GM21515 (cell line): ENCODE measurements at regions not wholly inside any gene's neighbourhood (a gene's known extent, or its start where the extent isn't known, plus 50 kb on each side); places are given as distances from the start of the nearest gene placed in this dataset.
"Not testable (repeated sequence)": the region's sequence is repeated elsewhere in the genome, so short reads cannot be mapped to it uniquely, and the experiment has no call there.

Source experiments
- ATAC-seq: cut with Tn5 transposase; IDR thresholded peaks from one replicate; pipeline ENCODE4 v1.9.1; 2021; ENCODE audit not compliant: unreplicated experiment

DNA sequence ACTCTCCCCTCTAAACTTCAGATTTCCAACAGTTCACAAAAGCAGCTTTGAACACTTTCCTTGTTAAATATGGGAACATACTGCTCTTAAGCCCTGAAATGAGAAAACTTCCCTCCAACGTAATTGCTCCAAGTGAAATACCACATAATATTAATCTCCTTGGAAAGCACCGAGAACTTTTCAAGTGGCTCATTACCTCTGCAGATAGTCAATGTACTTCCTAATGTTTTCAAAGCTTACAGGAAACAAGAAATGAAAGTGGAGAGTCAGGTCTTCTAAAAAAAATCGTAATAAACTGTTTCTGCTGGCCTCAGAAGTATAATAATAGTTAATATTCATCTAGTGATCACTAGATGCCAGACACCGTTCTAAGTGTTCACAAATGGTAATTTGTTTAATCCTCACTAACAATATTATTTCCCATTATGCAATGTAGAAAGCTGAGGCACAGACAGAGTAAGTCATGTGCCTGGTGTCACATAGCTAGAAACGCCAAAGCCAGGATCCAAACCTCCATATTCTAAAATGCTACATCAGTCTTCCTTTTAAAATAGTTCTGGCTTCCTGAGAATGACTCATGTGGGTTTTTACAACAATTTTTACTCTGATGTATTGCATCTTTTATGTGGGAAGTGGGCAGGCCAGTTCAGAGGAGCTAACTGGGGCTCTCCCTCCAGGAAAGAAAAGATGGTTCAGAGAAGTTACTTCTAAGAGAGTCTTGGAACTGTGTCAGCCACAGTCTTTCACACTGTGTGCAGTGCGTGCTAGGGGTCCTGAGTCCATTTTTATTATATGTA lies 177.2 kb downstream of the PLPPR4 start:
- no peak for ATAC-seq

DNA sequence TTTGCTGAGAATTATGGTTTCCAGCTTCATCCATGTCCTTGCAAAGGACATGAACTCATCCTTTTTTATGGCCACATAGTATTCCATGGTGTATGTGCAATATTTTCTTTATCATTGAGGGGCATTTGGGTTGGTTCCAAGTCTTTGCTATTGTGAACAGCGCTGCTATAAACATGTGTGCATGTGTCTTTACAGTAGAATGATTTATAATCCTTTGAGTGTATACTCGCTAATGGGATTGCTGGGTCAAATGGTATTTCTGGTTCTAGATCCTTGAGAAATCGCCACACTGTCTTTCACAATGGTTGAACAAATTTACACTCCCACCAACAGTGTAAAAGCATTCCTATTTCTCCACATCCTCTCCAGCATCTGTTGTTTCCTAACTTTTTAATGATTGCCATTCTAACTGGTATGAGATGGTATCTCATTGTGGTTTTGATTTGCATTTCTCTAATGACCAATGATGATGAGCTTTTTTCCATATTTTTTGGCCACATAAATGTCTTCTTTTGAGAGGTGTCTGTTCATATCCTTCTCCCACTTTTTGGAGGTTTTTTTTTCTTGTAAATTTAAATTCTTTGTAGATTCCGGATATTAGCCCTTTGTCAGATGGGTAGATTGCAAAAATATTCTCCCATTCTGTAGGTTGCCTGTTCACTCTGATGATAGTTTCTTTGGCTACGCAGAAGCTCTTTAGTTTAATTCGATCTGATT lies 180.1 kb downstream of the PLPPR4 start:
- ATAC-seq: not testable (repeated sequence)

DNA sequence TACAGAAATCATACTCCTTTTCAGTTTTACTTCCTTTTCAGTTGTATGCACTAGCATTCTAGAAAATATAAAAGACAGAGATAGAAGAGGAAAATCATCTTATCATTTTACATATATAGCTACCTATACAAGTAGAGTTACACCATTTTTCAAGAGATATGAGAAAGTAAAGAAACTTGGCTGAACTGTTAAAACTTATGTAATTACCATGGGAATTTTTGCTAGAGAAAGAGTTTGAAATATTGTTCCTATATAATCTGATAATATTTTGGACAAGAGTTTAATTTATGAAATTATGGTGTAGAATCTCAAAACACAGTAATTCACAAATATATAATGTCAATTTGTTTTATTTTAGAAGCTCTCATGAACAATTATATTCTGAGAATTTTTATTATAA lies 180.8 kb downstream of the PLPPR4 start:
- no peak for ATAC-seq

DNA sequence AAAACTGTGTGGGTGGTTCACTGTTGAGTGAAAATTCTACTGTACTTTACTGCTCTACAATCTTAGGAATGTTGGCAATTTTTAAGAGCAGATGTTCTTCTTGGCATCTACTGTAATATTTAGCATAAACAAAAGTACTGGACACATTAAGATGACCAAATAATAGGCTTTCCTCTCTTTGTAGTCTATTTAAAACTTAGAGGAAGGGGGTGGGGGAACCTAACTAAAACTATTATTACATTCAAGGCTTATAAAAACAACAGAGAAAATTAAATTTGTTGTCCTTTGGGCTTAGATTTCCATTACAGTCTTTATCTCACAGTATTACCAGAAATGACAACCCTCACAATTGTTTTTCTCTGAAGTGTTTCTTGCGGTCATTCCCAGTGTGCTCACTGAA lies 181.2 kb downstream of the PLPPR4 start:
- no peak for ATAC-seq

DNA sequence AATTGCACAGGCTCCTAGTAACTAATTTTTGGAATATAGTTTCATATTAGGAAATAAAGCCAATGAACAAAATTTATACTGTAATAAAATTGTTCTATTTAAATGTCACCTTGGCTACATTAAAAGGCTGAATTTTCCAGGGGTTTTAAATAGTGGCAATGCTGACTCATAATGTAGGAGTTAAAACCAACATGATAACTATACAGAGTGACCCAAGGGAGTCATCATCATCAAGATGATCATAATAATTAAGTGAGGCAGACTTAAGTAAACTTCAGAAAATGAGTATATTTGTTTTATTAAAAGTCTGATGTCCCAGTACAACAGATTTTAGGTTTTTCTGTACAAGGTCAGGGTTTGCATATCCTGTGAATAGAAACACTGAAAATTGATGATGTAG lies 183.4 kb downstream of the PLPPR4 start:
- ATAC-seq: no peak

DNA sequence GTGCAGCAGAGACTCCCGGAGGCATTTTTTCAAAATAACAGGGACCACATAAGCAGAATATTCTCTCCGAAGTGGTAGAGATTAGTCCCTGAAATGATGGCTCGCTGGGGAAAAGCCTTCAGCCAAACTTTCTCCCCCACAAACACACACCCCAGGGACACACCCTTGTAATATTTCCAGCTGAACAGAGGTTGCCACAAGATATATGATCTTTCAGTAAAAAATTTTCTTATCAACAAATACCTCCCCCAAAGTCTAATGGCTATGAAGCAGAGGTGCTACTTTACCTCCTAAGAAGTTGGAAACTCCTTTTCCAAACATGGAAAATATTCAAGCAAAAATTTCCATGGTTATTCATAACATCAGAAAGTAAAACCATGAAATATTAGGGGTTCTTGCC lies 190.2 kb upstream of the PALMD start:
- ATAC-seq: no peak

DNA sequence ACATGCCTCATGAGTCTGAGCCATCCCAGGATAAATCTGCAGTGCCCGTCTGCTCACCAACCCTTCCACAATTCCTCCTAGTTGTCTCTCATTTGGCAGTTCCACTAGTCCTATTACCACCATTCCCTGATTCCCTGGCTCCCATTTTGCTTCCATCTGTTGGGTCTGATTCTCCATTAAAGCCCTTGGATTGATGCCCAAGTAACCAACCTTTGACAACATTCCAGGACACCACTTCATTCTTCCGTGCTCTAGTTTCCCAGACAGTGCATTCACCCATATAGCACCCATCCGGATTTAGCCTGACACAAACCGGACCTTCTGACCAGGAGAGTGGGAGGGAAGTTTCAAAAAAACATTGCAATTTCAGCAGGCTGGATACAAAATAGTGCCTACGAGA lies 189.4 kb upstream of the PALMD start:
- ATAC-seq: no peak

DNA sequence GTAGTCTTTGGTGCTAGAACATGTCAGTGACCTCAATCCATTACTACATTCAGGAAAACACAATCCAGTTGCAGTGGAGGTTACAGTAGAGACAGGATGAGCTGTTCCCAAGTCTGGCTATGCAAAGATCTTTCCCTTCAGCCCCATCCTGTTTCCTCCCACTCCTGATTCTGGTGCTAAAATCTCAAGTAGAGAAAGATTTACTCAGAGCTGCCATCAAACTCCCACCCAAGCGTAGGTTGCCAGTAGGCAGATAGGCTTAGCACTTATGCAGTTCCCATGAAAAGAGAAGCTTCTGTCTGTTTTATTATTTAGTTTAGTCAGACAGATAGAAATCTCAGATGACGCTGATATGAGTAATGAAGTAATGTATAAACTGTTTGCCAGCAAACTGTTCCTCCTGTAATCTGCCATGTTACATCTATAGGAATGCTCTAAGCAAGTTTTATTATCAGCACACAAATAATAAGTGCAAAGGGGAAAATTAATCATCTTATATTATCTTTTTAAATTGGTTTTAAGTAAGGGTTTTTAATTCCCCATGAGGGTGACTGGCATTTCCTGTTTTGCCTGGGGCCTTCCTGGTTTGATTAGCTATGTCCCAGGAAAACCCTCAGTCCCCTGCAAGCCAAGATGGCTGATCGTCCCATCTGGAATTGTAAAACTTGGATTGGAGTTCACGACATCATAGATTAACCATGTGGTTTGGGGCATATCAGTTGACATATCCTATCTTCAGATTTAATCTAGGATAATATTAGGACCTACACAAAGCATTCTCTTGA lies 188.3 kb upstream of the PALMD start:
- ATAC-seq: no peak

DNA sequence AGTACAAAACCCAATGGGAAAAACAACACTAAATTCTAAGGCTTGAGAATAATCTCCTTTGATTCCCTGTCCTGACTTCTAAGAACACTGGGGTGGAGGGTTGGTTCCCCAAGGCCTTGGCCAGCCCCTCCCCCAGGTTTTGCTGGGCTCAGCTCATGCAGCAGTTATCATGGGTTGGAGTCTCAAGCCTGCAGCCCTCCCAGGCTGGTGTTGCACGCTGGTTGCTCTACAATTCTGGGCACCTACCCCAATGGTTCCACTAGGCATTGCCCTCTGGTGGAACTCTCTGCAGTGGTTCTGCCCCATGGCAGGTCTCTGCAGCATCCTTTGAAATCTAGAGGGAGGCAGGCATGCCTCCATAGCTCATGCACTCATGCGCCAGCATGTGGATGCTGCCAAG lies 184.4 kb upstream of the PALMD start:
- no peak for ATAC-seq

DNA sequence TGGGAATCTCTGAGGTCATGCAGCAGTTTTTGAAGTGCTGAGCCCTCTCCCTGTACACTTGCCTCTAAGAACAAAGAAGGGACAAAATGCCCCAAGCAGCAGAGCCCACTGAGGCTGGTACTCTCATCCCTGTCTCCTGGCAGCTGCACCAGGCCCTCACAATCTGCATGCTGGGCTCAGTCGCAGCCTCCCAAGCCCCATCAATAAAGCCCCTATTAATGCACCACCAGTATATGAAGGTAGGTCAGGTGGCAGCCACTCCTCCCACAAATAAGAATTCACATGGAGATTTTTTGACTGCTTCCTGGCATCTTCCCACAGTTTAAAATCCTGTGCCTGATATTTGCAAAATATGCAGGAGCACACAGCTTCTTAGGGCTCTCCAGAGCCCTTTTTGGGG lies 181.2 kb upstream of the PALMD start:
- ATAC-seq: no peak

DNA sequence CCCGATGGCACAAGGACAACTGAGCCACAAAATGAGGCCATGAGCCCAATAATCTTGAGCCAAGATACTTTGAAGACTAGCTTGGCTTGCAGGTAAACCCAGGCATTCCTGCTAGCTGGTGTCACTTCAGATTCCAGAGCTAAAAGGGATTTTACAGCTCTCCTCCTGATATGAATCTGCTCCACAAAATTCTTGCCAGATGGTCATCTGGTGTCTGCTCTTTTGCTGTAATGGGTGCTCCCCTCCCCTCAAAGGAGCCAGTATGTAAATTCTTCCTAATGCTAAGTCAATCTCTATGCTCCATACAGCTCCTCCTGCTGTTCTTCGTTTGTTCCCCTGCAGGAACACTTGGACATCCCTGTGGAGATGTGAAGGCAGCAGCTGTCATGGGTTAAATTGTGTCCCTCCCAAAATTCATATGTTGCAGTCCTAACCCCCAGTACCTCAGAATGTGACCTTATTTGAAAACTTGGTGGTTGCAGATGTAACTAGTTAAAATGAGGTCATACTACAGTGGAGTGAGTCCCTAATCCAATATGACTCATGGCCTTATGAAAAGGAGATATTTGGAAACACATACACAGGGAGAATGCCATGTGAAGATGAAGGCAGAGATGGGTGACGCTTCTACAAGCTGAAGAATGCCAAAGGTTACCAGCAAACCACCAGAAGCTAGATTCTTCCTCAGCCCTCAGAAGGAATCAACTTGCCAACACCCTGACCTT lies 180.6 kb upstream of the PALMD start:
- ATAC-seq: no peak

DNA sequence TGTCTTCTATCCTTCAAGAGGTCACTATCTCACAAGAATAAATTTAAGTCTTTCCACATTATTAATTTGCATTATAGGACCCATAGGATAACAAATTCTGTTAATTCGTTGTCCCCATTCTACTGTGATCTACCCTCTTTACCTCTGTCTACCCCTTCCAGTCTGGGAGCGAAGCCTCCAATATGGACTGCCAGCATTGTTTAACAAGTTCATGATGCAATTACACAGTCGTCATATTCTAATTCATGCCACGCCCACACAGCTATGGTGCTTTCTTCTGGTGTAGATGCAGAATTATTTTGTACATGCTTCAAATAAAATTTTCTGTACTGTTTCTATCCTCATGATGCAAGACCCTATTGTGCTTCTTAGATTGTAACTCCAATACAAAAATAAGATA lies 178.3 kb upstream of the PALMD start:
- ATAC-seq: no peak

DNA sequence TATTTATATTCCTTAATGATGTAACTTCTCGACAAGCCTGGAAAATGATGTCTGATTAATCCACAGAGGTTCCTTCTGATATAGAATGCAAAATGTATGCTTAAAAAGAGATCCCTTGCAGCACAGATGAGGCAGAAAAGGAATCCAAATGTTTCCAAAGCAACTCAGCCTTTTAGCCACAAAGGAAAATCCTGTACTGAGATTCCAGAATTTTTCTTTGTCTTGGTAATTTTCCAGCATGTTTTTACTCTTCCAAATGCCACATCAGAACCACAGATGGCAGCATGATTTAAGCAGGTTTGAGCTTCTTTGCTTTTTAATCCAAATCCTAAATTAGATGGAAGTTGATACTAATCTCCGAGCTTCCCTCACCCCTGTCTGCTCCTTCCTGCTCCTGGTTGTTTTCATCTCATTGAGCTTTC lies 176.4 kb upstream of the PALMD start:
- ATAC-seq: no peak

DNA sequence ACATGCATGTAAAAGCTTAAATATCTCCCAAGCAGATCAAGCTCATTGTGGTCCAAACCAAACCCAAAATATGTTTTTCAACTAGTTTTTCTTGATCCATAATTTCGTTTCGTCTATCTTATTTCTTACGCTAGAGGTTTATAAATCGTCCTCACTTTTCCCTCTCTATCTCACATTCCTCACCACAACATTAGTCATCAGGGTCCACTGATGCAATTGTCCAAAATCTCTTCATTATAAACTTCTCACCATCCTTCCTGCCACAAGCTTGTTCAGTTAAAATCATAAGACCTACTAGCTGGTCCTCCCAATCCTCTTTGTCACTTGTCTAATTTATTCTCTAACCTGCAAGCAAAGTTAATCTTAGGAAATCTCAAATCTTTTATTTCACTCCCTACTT lies 173.0 kb upstream of the PALMD start:
- ATAC-seq: no peak

DNA sequence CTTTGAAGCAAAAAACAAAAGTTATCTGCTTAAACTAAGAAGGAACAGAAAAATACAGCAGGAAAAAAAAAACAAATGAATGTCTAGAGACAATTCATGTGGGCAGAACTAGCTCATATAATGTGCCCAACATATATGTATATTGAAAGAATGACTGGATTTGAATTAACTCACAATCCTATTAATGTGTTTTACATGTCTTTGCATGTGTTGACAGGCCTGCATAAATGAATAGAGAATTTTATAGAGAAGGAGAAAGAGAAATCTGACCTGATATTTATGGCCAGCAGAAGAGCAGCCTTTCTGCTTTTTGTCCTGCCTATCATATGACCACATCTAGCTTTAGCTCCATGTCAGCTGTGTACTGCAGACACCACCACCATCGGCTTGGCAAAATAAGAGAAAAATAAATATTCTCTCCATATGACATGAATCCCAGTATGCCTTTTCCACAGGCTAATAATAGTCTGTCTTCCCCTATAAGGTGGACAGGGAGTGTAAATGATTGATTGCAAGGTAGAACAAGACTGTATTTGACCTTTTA lies 171.5 kb upstream of the PALMD start:
- ATAC-seq: no peak

DNA sequence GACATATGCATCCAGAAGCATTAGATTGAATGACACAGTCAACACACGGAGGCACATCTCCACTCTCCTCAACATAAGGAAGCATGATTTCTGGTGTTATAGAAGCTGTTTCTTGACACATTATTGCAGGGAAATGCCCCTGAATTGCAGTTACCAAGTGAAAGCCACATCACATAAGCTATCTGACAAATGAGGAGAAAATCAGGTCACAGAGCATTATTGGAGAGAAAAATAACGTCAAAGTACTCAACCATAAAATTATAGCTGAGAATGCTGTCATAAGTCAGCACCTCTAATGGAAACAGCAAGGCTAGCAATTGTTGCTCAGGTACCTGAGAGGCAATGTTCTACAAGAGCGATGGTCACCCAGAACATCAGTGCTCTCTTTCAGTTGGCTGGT lies 169.9 kb upstream of the PALMD start:
- no peak for ATAC-seq

DNA sequence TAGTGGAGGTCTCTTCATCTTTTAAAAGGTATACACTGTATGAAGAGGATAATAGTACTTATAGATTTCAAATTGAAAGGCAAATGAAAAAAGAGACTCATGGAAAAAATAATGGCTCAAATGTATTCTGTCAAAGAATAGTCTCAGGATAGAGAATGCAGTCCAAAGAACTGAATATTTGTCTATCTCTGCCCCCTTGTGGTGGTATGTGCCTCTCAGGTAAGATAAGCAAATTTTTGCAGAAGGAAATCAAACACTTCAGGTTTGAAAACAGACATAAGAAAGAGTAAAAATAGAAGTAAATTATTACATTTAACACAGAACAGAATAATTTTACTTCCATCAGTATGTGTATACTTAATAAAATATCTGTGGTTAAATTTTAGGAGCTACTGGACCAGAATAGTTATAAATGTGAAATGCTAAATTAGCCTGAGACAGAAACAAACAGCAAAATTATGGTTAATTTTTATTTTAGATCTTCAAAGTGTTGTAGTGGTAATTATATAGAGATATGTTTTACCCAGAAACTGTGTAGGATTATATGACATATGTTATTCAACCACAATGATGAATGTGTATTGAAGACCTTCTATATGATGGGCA lies 164.4 kb upstream of the PALMD start:
- ATAC-seq: peak; percentile 66

DNA sequence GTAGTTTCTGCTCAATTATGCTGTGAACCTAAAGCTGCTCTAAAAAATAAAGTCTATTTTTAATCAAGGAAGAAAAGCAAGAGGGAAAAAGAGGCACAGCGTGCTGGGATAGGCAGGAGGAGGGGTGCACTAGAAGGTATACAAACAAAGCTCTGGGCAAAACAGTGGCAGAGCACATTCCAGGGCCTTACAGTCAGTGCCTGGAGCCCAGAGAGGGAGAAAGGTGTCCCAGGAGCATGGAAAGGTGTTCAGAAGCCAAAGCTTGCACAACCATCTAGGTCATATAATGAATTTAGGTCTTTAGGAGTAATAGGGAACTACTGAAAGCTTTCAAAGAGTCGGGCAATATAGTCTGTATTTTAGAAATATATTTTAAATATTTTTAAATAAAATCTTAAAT lies 163.6 kb upstream of the PALMD start:
- ATAC-seq: no peak

DNA sequence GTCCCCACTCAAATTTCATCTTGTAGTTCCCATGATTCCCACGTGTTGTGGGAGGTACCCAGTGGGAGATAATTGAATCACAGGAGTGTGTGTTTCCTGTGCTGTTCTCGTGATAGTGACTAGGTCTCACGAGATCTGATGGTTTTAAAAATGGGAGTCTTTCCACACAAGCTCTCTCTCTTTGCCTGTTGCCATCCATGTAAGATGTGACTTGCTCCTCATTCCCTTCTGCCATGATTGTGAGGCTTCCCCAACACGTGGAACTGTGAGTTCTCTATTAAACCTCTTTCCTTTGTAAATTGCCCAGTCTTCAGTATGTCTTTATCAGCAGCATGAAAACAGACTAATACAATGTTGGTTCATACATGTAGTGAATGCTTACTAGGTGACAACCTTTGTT lies 163.2 kb upstream of the PALMD start:
- ATAC-seq: no peak

DNA sequence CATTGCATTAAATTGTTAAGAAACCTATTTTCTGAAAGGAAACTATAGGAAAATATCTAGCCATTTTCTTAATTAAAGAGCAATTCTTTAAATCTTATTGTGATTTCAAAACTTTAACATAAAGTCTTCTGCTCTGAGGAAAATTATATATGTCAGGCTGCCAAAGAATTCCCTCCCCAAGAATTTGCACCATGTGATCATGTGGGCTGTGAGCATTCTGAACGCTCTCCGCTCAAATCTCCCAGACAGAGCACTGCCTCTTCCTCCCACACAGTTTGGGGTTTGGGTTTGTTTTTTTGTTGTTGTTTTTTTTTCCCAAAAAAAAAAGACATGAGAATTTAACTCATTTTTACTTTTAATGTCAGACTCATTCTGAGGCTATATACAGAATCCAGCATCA lies 155.9 kb upstream of the PALMD start:
- ATAC-seq: no peak

DNA sequence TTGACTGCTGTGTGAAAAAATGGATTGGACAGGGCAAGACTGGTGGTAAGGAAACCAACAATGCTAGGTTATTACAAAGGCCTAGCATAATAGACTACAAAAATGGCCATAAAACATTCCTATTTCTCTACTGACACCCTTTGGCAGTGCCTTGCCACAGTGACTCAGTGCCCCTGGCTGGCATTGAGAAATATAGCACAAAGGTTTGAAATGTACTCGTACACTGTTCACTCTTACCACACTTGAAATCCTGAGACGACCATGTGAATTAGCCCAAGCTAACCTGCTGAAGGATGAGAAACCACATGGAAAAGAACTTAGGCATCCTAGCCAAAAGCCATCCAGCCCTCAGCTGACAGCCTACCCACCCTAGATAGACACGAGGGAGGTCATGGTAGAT lies 149.8 kb upstream of the PALMD start:
- no peak for ATAC-seq
